ENCODE measurements at regions not wholly inside any gene's neighbourhood (a gene's known extent, or its start where the extent isn't known, plus 50 kb on each side); places are given as distances from the start of the nearest gene placed in this dataset.
A peak's percentile ranks its signal among the peaks of the same experiment; 100 is the strongest.

- Mint-ChIP-seq H3K4me3 (ENCODE audit: unreplicated experiment) (no peak overlapping the region), H3K27me3 (ENCODE audit: low read depth) (no peaks in the 10 kb centered on the region), H3K4me1 (ENCODE audit: low read depth) (peaks cover 6% of the 10 kb centered on the region), H3K9me3 (ENCODE audit: low read depth) (peaks cover 4% of the 10 kb centered on the region), H3K36me3 (ENCODE audit: low read depth) (no peaks in the 10 kb centered on the region), H3K27ac (ENCODE audit: unreplicated experiment) (no peak overlapping the region)
- no peak for DNase-seq (ENCODE audit: low spot score)
- TF ChIP-seq CTCF (IDR thresholded peaks at IDR 0.05): no peak
Observed at GRCh38 chr10:14468023-14468441, 137.3 kb upstream of the FRMD4A start.

GRCh38 chr10:14466257-14466656 lies 135.5 kb upstream of the FRMD4A start:
- H3K4me3 Mint-ChIP-seq (ENCODE audit: unreplicated experiment): no peak overlapping the region
- no peaks in the 10 kb centered on the region for H3K27me3 Mint-ChIP-seq (ENCODE audit: low read depth)
- peaks cover 7% of the 10 kb centered on the region for H3K9me3 Mint-ChIP-seq (ENCODE audit: low read depth)
- no peak for DNase-seq (ENCODE audit: low spot score)
- peak overlapping the region; percentile 47 for H3K27ac Mint-ChIP-seq (ENCODE audit: unreplicated experiment)
- peaks cover 6% of the 10 kb centered on the region for H3K4me1 Mint-ChIP-seq (ENCODE audit: low read depth)
- no peak for TF ChIP-seq CTCF (IDR thresholded peaks at IDR 0.05)
- no peaks in the 10 kb centered on the region for H3K36me3 Mint-ChIP-seq (ENCODE audit: low read depth)

- no peak for DNase-seq (ENCODE audit: low spot score)
- Mint-ChIP-seq H3K4me1 (ENCODE audit: low read depth) (peaks cover 8% of the 10 kb centered on the region), H3K4me3 (ENCODE audit: unreplicated experiment) (no peak overlapping the region), H3K27me3 (ENCODE audit: low read depth) (no peaks in the 10 kb centered on the region), H3K9me3 (ENCODE audit: low read depth) (peaks cover 16% of the 10 kb centered on the region), H3K36me3 (ENCODE audit: low read depth) (peaks cover 6% of the 10 kb centered on the region), H3K27ac (ENCODE audit: unreplicated experiment) (no peak overlapping the region)
- no peak for TF ChIP-seq CTCF (IDR thresholded peaks at IDR 0.05)
Observed at GRCh38 chr10:14460447-14460846, 129.7 kb upstream of the FRMD4A start.

GRCh38 chr10:14459665-14460064 lies 128.9 kb upstream of the FRMD4A start:
- no peak for DNase-seq (ENCODE audit: low spot score)
- peaks cover 8% of the 10 kb centered on the region for H3K4me1 Mint-ChIP-seq (ENCODE audit: low read depth)
- H3K9me3 Mint-ChIP-seq (ENCODE audit: low read depth): peaks cover 16% of the 10 kb centered on the region
- H3K27ac Mint-ChIP-seq (ENCODE audit: unreplicated experiment): no peak overlapping the region
- TF ChIP-seq CTCF (IDR thresholded peaks at IDR 0.05): no peak
- peaks cover 6% of the 10 kb centered on the region for H3K36me3 Mint-ChIP-seq (ENCODE audit: low read depth)
- H3K4me3 Mint-ChIP-seq (ENCODE audit: unreplicated experiment): no peak overlapping the region
- H3K27me3 Mint-ChIP-seq (ENCODE audit: low read depth): no peaks in the 10 kb centered on the region

GRCh38 chr10:14456870-14457266 lies 126.1 kb upstream of the FRMD4A start:
- no peak for TF ChIP-seq CTCF (IDR thresholded peaks at IDR 0.05)
- peaks cover 12% of the 10 kb centered on the region for H3K9me3 Mint-ChIP-seq (ENCODE audit: low read depth)
- no peak overlapping the region for H3K27ac Mint-ChIP-seq (ENCODE audit: unreplicated experiment)
- peaks cover 8% of the 10 kb centered on the region for H3K4me1 Mint-ChIP-seq (ENCODE audit: low read depth)
- peaks cover 8% of the 10 kb centered on the region for H3K36me3 Mint-ChIP-seq (ENCODE audit: low read depth)
- DNase-seq (ENCODE audit: low spot score): no peak
- no peak overlapping the region for H3K4me3 Mint-ChIP-seq (ENCODE audit: unreplicated experiment)
- no peaks in the 10 kb centered on the region for H3K27me3 Mint-ChIP-seq (ENCODE audit: low read depth)

Data from chondrocyte (in vitro differentiated cells).